Adrenal gland (tissue), 9 donors: ENCODE measurements at regions not wholly inside any gene's neighbourhood (a gene's known extent, or its start where the extent isn't known, plus 50 kb on each side); places are given as distances from the start of the nearest gene placed in this dataset.

Experiments used
- DNase-seq, 7 donors: peaks; one replicate each; pipeline ENCODE4 v3.0.0-alpha.2; 2019 to 2020
- H3K27ac ChIP-seq, 5 donors: fragments of 200-600 bp; sonication (generic) in 4 of 5; 1 replicate in 3 of 5; 2 replicates in 2 of 5; pipeline versions ENCODE4 v1.5.1 to v1.8.0; 2016 to 2020; ENCODE audit warnings: mild to moderate bottlenecking in 1 of 5
- H3K27me3 ChIP-seq: fragments of 200-600 bp; 2 replicates; pipeline ENCODE4 v1.8.0; 2021
- H3K36me3 ChIP-seq, 2 donors: fragments of 200-600 bp; replicated peaks in 1 of 2; 1 replicate in 1 of 2; 2 replicates in 1 of 2; pipeline versions ENCODE4 v1.5.1 to v1.8.0; 2018 to 2022
- H3K4me1 ChIP-seq, 2 donors: fragments of 200-600 bp; replicated peaks in 1 of 2; 1 replicate in 1 of 2; 2 replicates in 1 of 2; pipeline versions ENCODE4 v1.5.1 to v1.8.0; 2018 to 2021
- H3K4me3 ChIP-seq, 4 donors: fragments of 200-600 bp; sonication (generic) in 3 of 4; one replicate each; pipeline ENCODE4 v1.5.1; 2016 to 2018
- H3K9me3 ChIP-seq, 3 donors: fragments of 200-600 bp; sonication (generic) in 1 of 3; replicated peaks in 1 of 3; 1 replicate in 2 of 3; 2 replicates in 1 of 3; pipeline versions ENCODE4 v1.5.1 to v1.8.0; 2016 to 2021
- CTCF ChIP-seq, 6 experiments: fragments of 450-650 bp in 4 of 6; fragments of 200-600 bp in 2 of 6; sonication (generic) in 1 of 6; IDR thresholded peaks; 1 replicate in 5 of 6; 2 replicates in 1 of 6; pipeline versions ENCODE4 v1.5.1 to v1.8.0; 2016 to 2021; ENCODE audit warnings: antibody characterized with exemption in 6 of 6, mild to moderate bottlenecking in 2 of 6, moderate library complexity in 1 of 6
- POLR2A ChIP-seq, 2 donors: fragments of 450-650 bp; IDR thresholded peaks; one replicate each; pipeline ENCODE4 v1.6.1; 2017; ENCODE audit warnings: antibody characterized with exemption in 2 of 2, mild to moderate bottlenecking in 2 of 2, moderate library complexity in 1 of 2
- WGBS, 4 donors: extraction: QIAGEN DNeasy Blood & Tissue Kit in 2 of 4; methylation state at CpG; one replicate each; pipeline versions ENCODE4 v1.1.5 to v1.1.7; 2013 to 2017; 5-methylcytosine and 5-hydroxymethylcytosine counted together
- intact Hi-C, 2 donors: fragments of 100-400 bp; cut with DNase I; formaldehyde crosslinking; loops; one replicate each; pipeline versions ENCODE4 v1.14.1 to v1.15.0; 2022 to 2023
- donor health status: healthy with polysubstance abuse.
- donor health status: Bipolar disorder and iron deficiency.
- donor health status: DM: yes; HTN: yes; CAD: no.
- donor health status: DM: no; HTN: no; CAD: no.
- donor health status: DM: no; HTN: no; CAD: no.

GRCh38 chr2:13180729-13181128 lies 464.0 kb downstream of the TRIB2 start:
- no peak for DNase-seq
- Histone ChIP-seq H3K9me3 (peaks cover 0 to 5% (median 0%) of the 10 kb centered on the region in 3 donors), H3K27me3 (no peaks in the 10 kb centered on the region), H3K4me1 (no peaks in the 10 kb centered on the region), H3K4me3 (no peak overlapping the region), H3K36me3 (no peaks in the 10 kb centered on the region), H3K27ac (no peak overlapping the region)
- intact Hi-C loops, result no loop called here
- no peak for TF ChIP-seq POLR2A (IDR thresholded peaks at IDR 0.05)
- 77 to 96% (median 83%) methylated on average over 1 of the region's 1 CpG for WGBS, 4 donors

DNA sequence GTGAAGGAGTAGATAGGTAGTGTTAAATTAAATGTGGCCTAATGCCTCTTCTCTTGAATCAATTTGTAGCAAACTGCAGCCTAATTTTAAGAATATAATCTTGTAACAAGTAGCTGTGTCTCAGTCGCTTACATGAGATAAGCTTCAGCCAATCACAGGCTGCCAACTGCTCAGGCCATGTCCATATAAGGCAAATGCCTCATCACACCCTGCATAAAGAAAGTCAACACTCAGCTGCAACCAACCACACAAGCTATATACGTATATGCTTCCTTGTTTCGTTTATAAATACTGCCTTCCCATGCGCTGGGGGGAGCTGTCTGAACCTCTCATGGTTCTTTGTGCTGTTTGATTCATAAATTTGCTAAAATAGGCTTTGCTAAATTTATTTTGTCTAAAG lies 476.3 kb downstream of the TRIB2 start:
- intact Hi-C loops, result no loop called here
- TF ChIP-seq CTCF (IDR thresholded peaks at IDR 0.05) (no peak), POLR2A (IDR thresholded peaks at IDR 0.05) (no peak)
- 65 to 74% (median 72%) methylated on average over 4 of the region's 4 CpGs for WGBS, 4 donors
- H3K27ac ChIP-seq, result no peak overlapping the region
- H3K4me1 ChIP-seq, result no peaks in the 10 kb centered on the region
- no peaks in the 10 kb centered on the region for H3K9me3 ChIP-seq
- DNase-seq, result no peak
- no peaks in the 10 kb centered on the region for H3K36me3 ChIP-seq
- no peak overlapping the region for H3K4me3 ChIP-seq
- H3K27me3 ChIP-seq, result no peaks in the 10 kb centered on the region

GRCh38 chr2:13193900-13194299 lies 477.2 kb downstream of the TRIB2 start:
- H3K9me3 ChIP-seq, result no peaks in the 10 kb centered on the region
- TF ChIP-seq CTCF (IDR thresholded peaks at IDR 0.05), result peak in 2 of 6 experiments; percentile 33 to 34
- TF ChIP-seq POLR2A (IDR thresholded peaks at IDR 0.05), result no peak
- H3K36me3 ChIP-seq, result no peaks in the 10 kb centered on the region
- no peaks in the 10 kb centered on the region for H3K27me3 ChIP-seq
- H3K4me3 ChIP-seq, result no peak overlapping the region
- no peak for DNase-seq
- H3K4me1 ChIP-seq, result no peaks in the 10 kb centered on the region
- 3 to 11% (median 5%) methylated on average over 1 of the region's 1 CpG for WGBS, 4 donors
- no peak overlapping the region for H3K27ac ChIP-seq
- intact Hi-C loops, result no loop called here

DNA sequence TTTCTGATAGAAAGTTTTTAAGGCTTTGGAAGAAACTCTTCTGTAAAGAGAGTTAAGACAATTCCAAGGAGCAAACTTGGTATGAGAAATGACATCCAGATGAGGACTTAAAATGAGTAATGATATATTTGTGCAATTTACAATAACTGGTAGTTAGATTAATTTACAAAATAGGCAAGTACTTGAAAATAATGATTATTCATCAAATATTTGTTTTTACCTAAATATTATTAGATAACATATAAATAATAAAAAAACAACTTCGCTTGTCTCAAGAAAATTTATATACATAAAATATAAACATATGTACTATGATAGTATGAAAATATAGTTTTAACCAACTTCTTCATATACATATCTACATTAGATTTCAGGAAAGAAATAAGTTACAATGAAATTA lies 478.5 kb downstream of the TRIB2 start:
- intact Hi-C loops, result no loop called here
- Histone ChIP-seq H3K27ac (no peak overlapping the region), H3K4me3 (no peak overlapping the region), H3K4me1 (no peaks in the 10 kb centered on the region), H3K27me3 (no peaks in the 10 kb centered on the region), H3K9me3 (no peaks in the 10 kb centered on the region), H3K36me3 (no peaks in the 10 kb centered on the region)
- no peak for DNase-seq
- WGBS, 4 donors, result 84 to 95% (median 87%) methylated on average over 1 of the region's 1 CpG
- TF ChIP-seq POLR2A (IDR thresholded peaks at IDR 0.05), result no peak
- no peak for TF ChIP-seq CTCF (IDR thresholded peaks at IDR 0.05)

DNA sequence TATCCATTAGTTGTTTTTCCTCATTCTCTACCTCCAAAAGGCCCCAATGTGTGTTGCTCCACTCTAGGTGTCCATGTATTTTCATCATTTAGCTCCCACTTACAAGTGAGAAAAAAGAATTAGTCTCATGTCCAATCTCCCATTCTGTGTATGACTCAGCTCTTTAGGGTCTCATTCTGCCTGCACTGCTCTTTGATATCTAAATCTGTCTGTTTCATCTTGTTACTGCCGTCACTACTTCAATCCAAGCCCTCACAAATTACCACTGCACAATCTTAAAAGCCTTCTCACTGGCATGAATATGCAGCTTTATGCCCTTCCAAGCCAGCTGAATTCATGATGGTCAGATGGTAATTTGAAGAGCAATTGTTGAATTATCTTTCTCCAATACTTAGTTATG lies 480.5 kb downstream of the TRIB2 start:
- Histone ChIP-seq H3K27ac (no peak overlapping the region), H3K4me3 (no peak overlapping the region), H3K27me3 (no peaks in the 10 kb centered on the region), H3K36me3 (no peaks in the 10 kb centered on the region), H3K9me3 (no peaks in the 10 kb centered on the region), H3K4me1 (no peaks in the 10 kb centered on the region)
- no peak for DNase-seq
- intact Hi-C loops, result no loop called here
- 45 to 91% (median 57%) methylated on average over 1 of the region's 1 CpG for WGBS, 4 donors
- TF ChIP-seq POLR2A (IDR thresholded peaks at IDR 0.05) (no peak), CTCF (IDR thresholded peaks at IDR 0.05) (no peak)
